VCaP (cell line): ENCODE measurements at regions not wholly inside any gene's neighbourhood (a gene's known extent, or its start where the extent isn't known, plus 50 kb on each side); places are given as distances from the start of the nearest gene placed in this dataset.
"Not testable (repeated sequence)": the region's sequence is repeated elsewhere in the genome, so short reads cannot be mapped to it uniquely, and the experiment has no call there.

Experiments
- H3K27ac ChIP-seq: fragments of 450-650 bp; 2 replicates; pipeline ENCODE4 v1.5.1; 2017
- TF ChIP-seq, protein P1 (sequence below): fragments of 450-650 bp; conservative IDR thresholded peaks from 2 replicates; pipeline ENCODE4 v1.5.1; 2017; ENCODE audit warnings: mild to moderate bottlenecking, moderate library complexity

DNA sequence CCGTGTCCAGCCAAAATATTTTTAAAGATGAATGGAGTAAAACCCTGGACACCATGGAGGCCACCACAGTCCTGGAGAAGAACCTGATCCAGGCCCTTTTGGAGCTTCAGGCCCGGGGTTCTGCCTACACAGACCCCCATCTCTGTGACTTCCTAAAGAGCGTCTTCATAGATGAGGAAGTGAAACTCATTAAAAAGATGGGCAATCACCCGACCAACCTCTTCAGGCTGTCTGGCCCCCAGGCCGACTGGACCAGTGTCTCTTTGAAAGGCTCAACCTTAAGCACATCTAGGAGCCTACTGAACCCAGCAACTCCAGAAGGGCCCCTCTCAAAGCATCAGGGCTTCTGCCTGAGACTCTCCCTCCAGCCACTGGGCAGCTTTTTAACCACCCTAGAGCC is 107.9 kb upstream of the FAM174B start:
- TF ChIP-seq, protein P1, sequence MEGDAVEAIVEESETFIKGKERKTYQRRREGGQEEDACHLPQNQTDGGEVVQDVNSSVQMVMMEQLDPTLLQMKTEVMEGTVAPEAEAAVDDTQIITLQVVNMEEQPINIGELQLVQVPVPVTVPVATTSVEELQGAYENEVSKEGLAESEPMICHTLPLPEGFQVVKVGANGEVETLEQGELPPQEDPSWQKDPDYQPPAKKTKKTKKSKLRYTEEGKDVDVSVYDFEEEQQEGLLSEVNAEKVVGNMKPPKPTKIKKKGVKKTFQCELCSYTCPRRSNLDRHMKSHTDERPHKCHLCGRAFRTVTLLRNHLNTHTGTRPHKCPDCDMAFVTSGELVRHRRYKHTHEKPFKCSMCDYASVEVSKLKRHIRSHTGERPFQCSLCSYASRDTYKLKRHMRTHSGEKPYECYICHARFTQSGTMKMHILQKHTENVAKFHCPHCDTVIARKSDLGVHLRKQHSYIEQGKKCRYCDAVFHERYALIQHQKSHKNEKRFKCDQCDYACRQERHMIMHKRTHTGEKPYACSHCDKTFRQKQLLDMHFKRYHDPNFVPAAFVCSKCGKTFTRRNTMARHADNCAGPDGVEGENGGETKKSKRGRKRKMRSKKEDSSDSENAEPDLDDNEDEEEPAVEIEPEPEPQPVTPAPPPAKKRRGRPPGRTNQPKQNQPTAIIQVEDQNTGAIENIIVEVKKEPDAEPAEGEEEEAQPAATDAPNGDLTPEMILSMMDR, result no peak
- H3K27ac ChIP-seq, result no peak overlapping the region

GRCh38 chr15:92768131-92768530 is 112.6 kb upstream of the FAM174B start:
- not testable (repeated sequence) for H3K27ac ChIP-seq

GRCh38 chr15:92770641-92771040 is 115.1 kb upstream of the FAM174B start:
- TF ChIP-seq, protein P1, result no peak

GRCh38 chr15:92772061-92772460 is 116.5 kb upstream of the FAM174B start:
- TF ChIP-seq, protein P1, result no peak
- peak overlapping the region; percentile 64 for H3K27ac ChIP-seq

More at GRCh38 chr15:92770641-92771040, 115.1 kb upstream of the FAM174B start:
- peak overlapping the region; percentile 18 for H3K27ac ChIP-seq

DNA sequence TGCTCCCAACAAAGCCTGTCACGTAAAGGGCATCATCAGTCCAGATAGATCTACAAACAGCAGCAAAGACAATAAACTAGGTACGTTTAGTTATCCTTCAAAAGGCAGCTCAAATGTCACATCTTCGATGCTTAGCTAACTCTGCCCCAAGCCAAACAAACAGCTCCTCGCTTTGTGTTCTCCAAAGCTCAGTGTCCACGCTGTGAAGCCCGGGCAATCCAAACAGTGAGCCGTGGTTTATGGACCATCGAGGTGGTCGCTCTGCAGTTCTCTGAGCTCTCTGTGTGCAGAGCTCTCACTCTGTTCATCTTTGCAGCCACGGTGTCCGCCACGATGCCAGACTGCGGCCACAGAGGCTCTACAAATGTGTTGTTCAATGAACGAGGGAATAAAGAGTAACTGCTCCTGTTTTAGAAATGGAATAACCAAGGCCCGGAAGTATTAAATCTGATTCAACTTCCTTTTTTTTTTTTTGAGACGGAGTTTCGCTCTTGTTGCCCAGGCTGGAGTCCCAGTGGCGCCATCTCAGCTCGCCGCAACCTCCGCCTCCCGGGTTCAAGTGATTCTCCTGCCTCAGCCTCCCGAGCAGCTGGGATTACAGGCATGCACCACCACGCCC is 117.2 kb upstream of the FAM174B start:
- H3K27ac ChIP-seq, result peak overlapping the region; percentile 64
- TF ChIP-seq, protein P1, result no peak

DNA sequence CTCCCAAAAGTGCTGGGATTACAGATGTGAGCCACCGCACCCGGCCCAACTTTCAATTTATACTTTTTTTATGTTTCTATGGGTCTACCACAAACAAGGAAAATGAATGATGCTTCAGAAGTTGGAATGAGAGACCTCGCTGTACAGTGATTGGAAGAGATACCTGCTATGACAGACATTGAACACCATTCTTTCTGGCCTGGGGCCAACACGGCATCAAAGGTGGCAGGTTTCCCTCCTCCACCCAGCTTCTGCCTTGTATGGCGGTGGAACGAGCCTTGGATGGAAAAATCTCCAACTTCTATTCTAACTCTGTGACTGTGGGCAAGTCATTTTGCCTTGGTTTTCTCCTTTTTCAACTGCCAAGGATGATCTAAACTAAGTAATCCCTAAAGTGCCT is 117.8 kb upstream of the FAM174B start:
- H3K27ac ChIP-seq, result peak overlapping the region; percentile 64
- TF ChIP-seq, protein P1, result no peak

DNA sequence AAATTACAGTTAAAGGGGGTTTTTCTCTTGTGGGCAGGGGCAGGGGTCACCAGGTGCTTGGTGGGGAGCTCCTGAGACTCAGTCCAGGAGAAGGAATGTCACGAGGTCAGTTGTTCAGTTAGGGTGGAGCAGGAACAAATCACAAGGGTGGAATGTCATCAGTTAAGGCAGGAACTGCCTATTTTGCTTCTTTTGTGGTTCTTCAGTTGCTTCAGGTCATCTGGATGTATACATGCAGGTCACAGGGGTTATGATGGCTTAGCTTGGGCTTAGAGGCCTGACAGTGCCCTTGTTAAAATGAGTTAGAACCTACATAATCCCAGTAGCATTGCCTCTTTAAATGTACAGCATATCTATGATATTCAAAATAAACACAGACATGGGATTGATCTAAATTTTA is 120.2 kb upstream of the CHD2 start:
- no peak overlapping the region for H3K27ac ChIP-seq
- TF ChIP-seq, protein P1, result no peak

DNA sequence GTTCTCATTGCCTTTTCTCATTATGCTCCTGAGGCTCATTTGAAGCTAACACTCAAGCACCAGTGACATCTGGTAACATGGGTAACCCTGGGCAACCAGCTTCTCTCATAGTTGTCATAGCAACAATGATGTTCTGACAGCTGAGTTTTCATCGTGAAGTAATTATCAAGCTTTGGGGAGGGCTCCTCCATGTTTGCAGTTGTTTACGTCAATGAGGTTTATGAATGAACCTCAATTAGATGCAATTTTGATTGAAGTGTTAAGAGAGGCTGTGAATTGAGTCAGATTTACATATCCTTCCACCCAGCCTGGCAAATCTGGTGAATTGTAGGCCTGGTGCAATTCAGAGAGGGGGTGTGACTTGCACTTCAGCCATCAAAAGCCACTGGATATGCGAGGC is 119.3 kb upstream of the CHD2 start:
- H3K27ac ChIP-seq, result no peak overlapping the region
- TF ChIP-seq, protein P1, result no peak
